HepG2 (cell line): ENCODE measurements at regions not wholly inside any gene's neighbourhood (a gene's known extent, or its start where the extent isn't known, plus 50 kb on each side); places are given as distances from the start of the nearest gene placed in this dataset.
A peak's percentile ranks its signal among the peaks of the same experiment; 100 is the strongest.

Experiments used
- CHD2 ChIP-seq: IDR thresholded peaks from 2 replicates; pipeline ENCODE4 v1.6.1; 2011; ENCODE audit warnings: low read depth, low read length, improper control_type of control experiment
- HOMEZ ChIP-seq: IDR thresholded peaks from 2 replicates; pipeline ENCODE4 v1.6.1; 2016; ENCODE audit warnings: low read depth
- KLF12 ChIP-seq: sonication (generic); formaldehyde crosslinking; IDR thresholded peaks from 2 replicates; pipeline ENCODE4 v1.4.0; 2020; ENCODE audit warnings: missing genetic modification reagents, borderline replicate concordance
- MNT ChIP-seq: fragments of 450-650 bp; IDR thresholded peaks from 2 replicates; pipeline ENCODE4 v1.6.1; 2016
- NR2F2 ChIP-seq: IDR thresholded peaks from 2 replicates; pipeline ENCODE4 v1.6.1; 2012; ENCODE audit warnings: low read depth, inconsistent platforms, borderline replicate concordance
- RELA ChIP-seq: sonication (generic); formaldehyde crosslinking; IDR thresholded peaks from 2 replicates; pipeline ENCODE4 v1.4.0; 2020; ENCODE audit warnings: missing genetic modification reagents
- SMARCC2 ChIP-seq: fragments of 450-650 bp; IDR thresholded peaks from 2 replicates; pipeline ENCODE4 v1.6.1; 2017; ENCODE audit warnings: antibody characterized with exemption, mild to moderate bottlenecking
- TGIF2 ChIP-seq: IDR thresholded peaks from 2 replicates; pipeline ENCODE4 v1.6.1; 2016; ENCODE audit warnings: control low read depth, missing compliant biosample characterization
- ZNF142 ChIP-seq: sonication (generic); formaldehyde crosslinking; IDR thresholded peaks from 2 replicates; pipeline ENCODE4 v1.4.0; 2020; ENCODE audit warnings: missing genetic modification reagents
- ZNF260 ChIP-seq: sonication (generic); formaldehyde crosslinking; IDR thresholded peaks from 2 replicates; pipeline ENCODE4 v1.4.0; 2020; ENCODE audit warnings: missing genetic modification reagents, low read depth, mild to moderate bottlenecking, borderline replicate concordance
- ZNF329 ChIP-seq: sonication (generic); formaldehyde crosslinking; IDR thresholded peaks from 2 replicates; pipeline ENCODE4 v1.9.0; 2021; ENCODE audit warnings: low read depth, mild to moderate bottlenecking, missing genetic modification reagents
- ZNF770 ChIP-seq: sonication (generic); formaldehyde crosslinking; IDR thresholded peaks from 2 replicates; pipeline ENCODE4 v1.5.0; 2020; ENCODE audit warnings: mild to moderate bottlenecking, missing genetic modification reagents
- ZUFSP ChIP-seq: sonication (generic); formaldehyde crosslinking; IDR thresholded peaks from 2 replicates; pipeline ENCODE4 v1.9.0; 2021; ENCODE audit warnings: missing genetic modification reagents, mild to moderate bottlenecking, borderline replicate concordance

GRCh38 chr1:189149547-189150375 lies 1327.9 kb downstream of the BRINP3 start (continued):
- TF ChIP-seq ZUFSP (CRISPR knock-in tag), result no peak
- no peak for TF ChIP-seq NR2F2
- peak; percentile 72; the same call in 1 of the 2 replicates for TF ChIP-seq HOMEZ (CRISPR knock-in tag)
- TF ChIP-seq KLF12 (CRISPR knock-in tag), result no peak
- no peak for TF ChIP-seq ZNF770 (CRISPR knock-in tag)
- no peak for TF ChIP-seq ZNF329 (CRISPR knock-in tag)
- TF ChIP-seq MNT, result no peak
- TF ChIP-seq RELA (CRISPR knock-in tag), result no peak
- no peak for TF ChIP-seq ZNF142 (CRISPR knock-in tag)
- no peak for TF ChIP-seq ZNF260 (CRISPR knock-in tag)
- TF ChIP-seq SMARCC2, result no peak
- no peak for TF ChIP-seq CHD2
- TF ChIP-seq TGIF2 (CRISPR knock-in tag), result no peak
